ENCODE measurements at regions not wholly inside any gene's neighbourhood (a gene's known extent, or its start where the extent isn't known, plus 50 kb on each side); places are given as distances from the start of the nearest gene placed in this dataset.
"Not testable (repeated sequence)": the region's sequence is repeated elsewhere in the genome, so short reads cannot be mapped to it uniquely, and the experiment has no call there.

DNA sequence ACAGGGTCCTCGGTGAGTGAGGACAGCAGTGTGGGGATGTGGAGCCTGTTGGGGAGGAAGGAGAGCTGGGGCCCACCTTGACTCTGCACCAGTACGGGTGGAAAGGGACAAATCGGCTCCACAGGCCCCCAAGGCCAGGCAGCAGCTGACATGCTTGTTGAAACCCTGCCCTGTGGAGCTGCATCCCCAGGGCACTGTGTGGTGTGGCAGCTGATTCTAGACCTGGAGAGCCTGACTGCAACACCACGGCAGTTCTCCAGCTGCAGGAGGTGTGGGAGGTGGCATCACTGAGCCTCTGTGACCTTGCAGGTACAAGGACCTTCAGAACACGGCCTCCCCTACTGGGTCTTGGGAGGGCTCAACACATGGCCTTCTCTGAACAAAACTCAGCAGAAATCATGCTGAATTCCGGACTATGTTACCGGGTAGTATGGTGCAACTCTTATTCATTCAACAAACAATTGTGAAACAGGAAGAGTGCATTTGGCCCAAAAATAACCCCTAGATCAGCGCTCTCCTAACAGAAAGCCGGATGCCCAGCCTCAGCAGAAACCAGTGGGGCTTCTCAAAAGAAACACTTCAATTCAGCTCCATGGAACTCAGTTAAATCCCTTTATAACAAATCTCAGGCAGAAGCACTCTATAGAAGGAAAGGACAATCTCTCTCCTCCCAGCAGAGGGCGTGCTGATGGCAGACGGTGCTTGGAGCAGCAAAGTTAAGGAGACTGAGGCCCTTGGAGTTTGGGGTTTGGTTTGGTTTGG is 104.4 kb upstream of the SALL3 start:
- ATAC-seq (replicated peaks), result peak; percentile 56
- H3K27ac Mint-ChIP-seq, result no peak overlapping the region

GRCh38 chr18:78875778-78876650 is 103.6 kb upstream of the SALL3 start:
- Mint-ChIP-seq H3K36me3 (ENCODE audit: low read depth) (no peaks in the 10 kb centered on the region), H3K9me3 (no peaks in the 10 kb centered on the region), H3K27me3 (peaks cover 14% of the 10 kb centered on the region), H3K4me3 (no peak overlapping the region), H3K4me1 (no peaks in the 10 kb centered on the region), H3K27ac (no peak overlapping the region)
- no peak for ATAC-seq (replicated peaks)

More for the DNA sequence above, 104.4 kb upstream of the SALL3 start:
- H3K9me3 Mint-ChIP-seq, result no peaks in the 10 kb centered on the region
- H3K4me3 Mint-ChIP-seq, result no peak overlapping the region
- no peaks in the 10 kb centered on the region for H3K4me1 Mint-ChIP-seq
- H3K27me3 Mint-ChIP-seq, result peaks cover 14% of the 10 kb centered on the region
- H3K36me3 Mint-ChIP-seq (ENCODE audit: low read depth), result no peaks in the 10 kb centered on the region

DNA sequence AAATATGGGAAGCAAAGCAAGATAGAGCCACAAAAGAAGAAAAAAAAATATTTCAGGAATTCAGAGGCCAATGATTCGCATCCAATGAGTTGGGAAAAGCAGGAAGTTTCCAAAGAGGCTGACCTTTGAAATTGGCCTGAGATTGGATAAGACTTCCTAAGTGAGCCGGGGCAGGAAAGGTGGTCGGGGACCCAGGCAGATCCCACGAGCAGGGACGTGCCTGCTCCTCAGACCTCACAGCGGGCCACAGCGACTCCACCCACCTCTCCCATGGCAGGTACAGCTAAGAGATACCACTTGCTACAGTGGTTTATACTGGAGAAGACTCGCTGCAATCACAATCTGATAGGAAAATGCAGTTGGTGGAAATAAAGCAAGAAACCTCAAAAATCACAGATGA is 102.8 kb upstream of the SALL3 start:
- Mint-ChIP-seq H3K36me3 (ENCODE audit: low read depth) (no peaks in the 10 kb centered on the region), H3K4me3 (no peak overlapping the region), H3K27ac (no peak overlapping the region), H3K27me3 (peaks cover 17% of the 10 kb centered on the region), H3K4me1 (no peaks in the 10 kb centered on the region), H3K9me3 (no peaks in the 10 kb centered on the region)
- no peak for ATAC-seq (replicated peaks)

- ATAC-seq (replicated peaks), result no peak
Observed at GRCh38 chr18:78878335-78878734, 101.3 kb upstream of the SALL3 start.

DNA sequence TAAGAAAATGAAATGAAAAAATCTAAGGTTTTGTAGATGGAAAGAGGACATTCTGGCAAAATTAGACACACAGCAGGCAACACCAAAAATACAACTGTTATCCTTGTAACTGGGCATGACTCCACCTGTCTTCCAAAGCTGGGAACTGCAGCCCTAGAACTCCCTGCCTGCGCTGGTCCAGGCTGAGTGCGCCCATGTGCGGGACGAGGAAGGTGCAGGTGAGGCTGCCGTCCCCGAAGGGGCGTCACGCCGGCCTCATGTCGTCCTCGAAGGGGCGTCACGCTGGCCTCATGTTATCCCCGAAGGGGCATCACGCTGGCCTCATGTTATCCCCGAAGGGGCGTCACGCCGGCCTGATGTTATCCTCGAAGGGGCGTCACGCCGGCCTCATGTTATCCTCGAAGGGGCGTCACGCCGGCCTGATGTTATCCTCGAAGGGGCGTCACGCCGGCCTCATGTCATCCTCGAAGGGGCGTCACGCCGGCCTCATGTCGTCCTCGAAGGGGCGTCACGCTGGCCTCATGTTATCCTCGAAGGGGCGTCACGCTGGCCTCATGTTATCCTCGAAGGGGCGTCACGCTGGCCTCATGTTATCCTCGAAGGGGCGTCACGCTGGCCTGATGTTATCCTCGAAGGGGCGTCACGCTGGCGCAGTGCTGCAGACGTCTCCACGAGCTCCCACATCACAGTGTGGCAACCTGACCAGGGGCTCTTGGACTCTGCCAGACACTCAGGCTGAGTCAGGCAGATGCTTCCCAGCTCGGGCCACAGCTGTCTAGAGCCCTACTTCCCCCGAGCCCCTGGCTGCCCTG is 100.3 kb upstream of the SALL3 start:
- not testable (repeated sequence) for H3K4me1 Mint-ChIP-seq; H3K27ac Mint-ChIP-seq; H3K4me3 Mint-ChIP-seq; ATAC-seq (replicated peaks); H3K36me3 Mint-ChIP-seq (ENCODE audit: low read depth); H3K9me3 Mint-ChIP-seq
- peaks cover 20% of the 10 kb centered on the region for H3K27me3 Mint-ChIP-seq

More at GRCh38 chr18:78878335-78878734, 101.3 kb upstream of the SALL3 start:
- Mint-ChIP-seq H3K4me1 (no peaks in the 10 kb centered on the region), H3K36me3 (ENCODE audit: low read depth) (no peaks in the 10 kb centered on the region), H3K4me3 (no peak overlapping the region), H3K27me3 (peaks cover 20% of the 10 kb centered on the region), H3K9me3 (no peaks in the 10 kb centered on the region), H3K27ac (no peak overlapping the region)

DNA sequence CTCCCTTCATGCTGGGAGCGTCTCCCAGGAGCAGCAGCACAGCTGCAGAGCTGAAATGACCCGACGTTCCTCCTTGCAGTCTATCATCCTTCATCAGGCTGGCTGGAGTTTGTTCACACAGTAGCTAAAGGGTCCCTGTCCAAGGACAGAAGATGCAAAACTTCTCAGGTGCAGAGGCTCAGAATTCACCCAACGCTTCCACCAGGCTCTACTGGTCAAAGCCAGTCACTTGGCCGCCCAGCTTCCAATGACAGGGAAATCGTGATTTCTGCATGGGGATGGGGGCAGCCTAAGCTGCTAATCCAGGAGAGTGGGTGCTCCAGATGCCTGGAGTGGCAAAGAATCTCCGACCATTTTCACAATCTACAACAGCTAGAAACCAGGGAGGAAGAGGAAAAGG is 97.0 kb upstream of the SALL3 start:
- no peak overlapping the region for H3K27ac Mint-ChIP-seq
- no peak overlapping the region for H3K4me3 Mint-ChIP-seq
- peaks cover 14% of the 10 kb centered on the region for H3K9me3 Mint-ChIP-seq
- H3K36me3 Mint-ChIP-seq (ENCODE audit: low read depth), result no peaks in the 10 kb centered on the region
- ATAC-seq (replicated peaks), result no peak
- peaks cover 16% of the 10 kb centered on the region for H3K27me3 Mint-ChIP-seq
- no peaks in the 10 kb centered on the region for H3K4me1 Mint-ChIP-seq

GRCh38 chr18:78883501-78883900 is 96.1 kb upstream of the SALL3 start:
- peaks cover 15% of the 10 kb centered on the region for H3K27me3 Mint-ChIP-seq
- peaks cover 18% of the 10 kb centered on the region for H3K9me3 Mint-ChIP-seq
- H3K27ac Mint-ChIP-seq, result no peak overlapping the region
- no peak overlapping the region for H3K4me3 Mint-ChIP-seq
- no peak for ATAC-seq (replicated peaks)
- no peaks in the 10 kb centered on the region for H3K36me3 Mint-ChIP-seq (ENCODE audit: low read depth)
- no peaks in the 10 kb centered on the region for H3K4me1 Mint-ChIP-seq

DNA sequence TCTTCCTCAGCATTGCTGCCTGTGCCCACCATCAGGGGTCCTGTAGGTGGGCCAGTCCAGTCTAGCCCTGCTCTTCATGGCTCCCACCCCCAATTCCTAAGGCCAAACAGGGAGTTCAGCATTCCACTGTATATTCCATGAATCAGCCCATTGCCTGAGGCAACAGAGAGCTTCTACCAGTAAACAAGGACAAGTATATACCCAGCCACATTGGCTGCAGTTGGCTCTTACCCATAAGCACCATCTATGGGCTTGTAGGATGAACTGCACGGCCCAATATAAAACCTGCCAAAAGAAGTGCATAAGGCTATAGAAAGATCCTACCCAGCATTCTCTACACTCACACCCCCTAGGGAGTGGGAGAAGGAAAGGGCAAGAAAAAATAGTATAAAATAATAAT is 95.1 kb upstream of the SALL3 start:
- ATAC-seq (replicated peaks), result no peak
- Mint-ChIP-seq H3K27me3 (peaks cover 10% of the 10 kb centered on the region), H3K9me3 (peaks cover 25% of the 10 kb centered on the region), H3K4me3 (no peak overlapping the region), H3K27ac (no peak overlapping the region), H3K36me3 (ENCODE audit: low read depth) (no peaks in the 10 kb centered on the region), H3K4me1 (no peaks in the 10 kb centered on the region)

- H3K4me1 Mint-ChIP-seq, result no peaks in the 10 kb centered on the region
- H3K27me3 Mint-ChIP-seq, result peaks cover 5% of the 10 kb centered on the region
- ATAC-seq (replicated peaks), result no peak
- peaks cover 30% of the 10 kb centered on the region for H3K9me3 Mint-ChIP-seq
- no peak overlapping the region for H3K4me3 Mint-ChIP-seq
- H3K27ac Mint-ChIP-seq, result no peak overlapping the region
- no peaks in the 10 kb centered on the region for H3K36me3 Mint-ChIP-seq (ENCODE audit: low read depth)
Observed at GRCh38 chr18:78889250-78889649, 90.4 kb upstream of the SALL3 start.

GRCh38 chr18:78890388-78890787 is 89.2 kb upstream of the SALL3 start:
- Mint-ChIP-seq H3K27me3 (peaks cover 5% of the 10 kb centered on the region), H3K4me3 (no peak overlapping the region), H3K36me3 (ENCODE audit: low read depth) (no peaks in the 10 kb centered on the region), H3K9me3 (peaks cover 24% of the 10 kb centered on the region), H3K27ac (no peak overlapping the region), H3K4me1 (no peaks in the 10 kb centered on the region)
- no peak for ATAC-seq (replicated peaks)

DNA sequence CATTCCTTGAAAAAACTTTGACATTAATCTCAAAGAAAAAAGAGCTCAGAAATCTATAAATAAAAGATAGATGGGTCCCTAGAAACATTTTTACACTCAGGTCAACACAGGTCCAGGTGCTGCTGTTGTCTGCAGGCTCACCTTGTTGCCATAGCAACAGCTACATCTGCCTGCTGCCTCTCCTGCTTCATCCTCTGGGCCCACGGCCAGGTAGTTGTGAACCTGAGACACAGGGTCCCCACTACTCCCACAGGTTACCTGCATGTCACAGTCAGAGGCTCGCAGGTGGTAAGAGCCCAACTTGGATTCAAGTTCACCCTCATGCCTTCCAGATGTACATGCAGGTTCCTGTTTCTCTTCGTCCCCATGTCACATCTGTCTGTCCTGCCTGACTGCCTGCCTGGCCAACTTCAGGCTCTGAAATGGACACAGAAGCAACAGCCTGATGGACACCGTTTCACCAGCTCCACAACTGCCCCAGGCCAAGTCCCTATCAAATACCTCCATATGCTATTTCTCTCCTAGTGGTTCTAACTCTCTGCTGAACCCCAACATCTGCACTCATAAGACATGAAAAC is 88.3 kb upstream of the SALL3 start:
- no peaks in the 10 kb centered on the region for H3K36me3 Mint-ChIP-seq (ENCODE audit: low read depth)
- H3K9me3 Mint-ChIP-seq, result peaks cover 17% of the 10 kb centered on the region
- H3K27ac Mint-ChIP-seq, result no peak overlapping the region
- no peak overlapping the region for H3K4me3 Mint-ChIP-seq
- no peaks in the 10 kb centered on the region for H3K4me1 Mint-ChIP-seq
- no peak for ATAC-seq (replicated peaks)
- H3K27me3 Mint-ChIP-seq, result peaks cover 5% of the 10 kb centered on the region

DNA sequence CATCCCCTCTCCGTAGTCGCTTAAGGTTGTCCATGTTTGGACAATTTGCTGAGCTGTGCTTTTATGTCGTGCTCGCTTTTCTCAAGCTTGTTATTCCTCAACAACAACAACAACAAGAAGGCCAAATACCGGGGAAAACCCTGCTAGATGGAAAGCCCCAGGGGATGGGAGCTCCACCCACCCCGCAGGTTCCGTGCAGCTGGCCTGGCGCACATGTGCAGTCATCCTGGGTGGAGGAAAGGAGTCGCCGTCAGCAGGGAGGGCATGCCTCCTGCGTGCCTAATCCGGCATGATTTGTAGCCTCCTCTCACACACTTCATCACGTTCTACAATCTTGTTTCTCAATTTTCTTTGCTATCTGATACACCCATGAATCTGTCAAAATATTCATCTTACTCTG is 87.4 kb upstream of the SALL3 start:
- H3K27ac Mint-ChIP-seq, result no peak overlapping the region
- peaks cover 17% of the 10 kb centered on the region for H3K9me3 Mint-ChIP-seq
- no peaks in the 10 kb centered on the region for H3K36me3 Mint-ChIP-seq (ENCODE audit: low read depth)
- ATAC-seq (replicated peaks), result no peak
- H3K27me3 Mint-ChIP-seq, result peaks cover 5% of the 10 kb centered on the region
- H3K4me1 Mint-ChIP-seq, result no peaks in the 10 kb centered on the region
- H3K4me3 Mint-ChIP-seq, result no peak overlapping the region

DNA sequence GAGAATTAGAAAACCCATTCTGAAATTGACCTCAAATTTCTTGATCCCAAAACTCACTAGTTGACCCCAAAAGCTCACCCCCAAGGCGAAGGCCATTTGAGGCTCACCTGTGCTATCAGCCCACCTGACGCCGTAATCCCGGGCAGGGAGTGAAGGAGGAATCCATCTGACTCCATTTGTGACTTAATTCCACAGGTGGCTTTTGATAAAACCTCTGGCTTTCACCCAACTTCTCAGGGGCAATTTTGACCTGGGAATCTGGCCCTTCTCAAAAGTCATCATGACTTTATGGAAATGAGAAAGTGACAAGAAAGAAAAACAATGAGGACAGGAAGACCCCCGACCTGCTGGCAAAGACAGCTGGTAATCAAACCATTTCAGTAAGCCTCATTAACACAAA is 86.9 kb upstream of the SALL3 start:
- H3K4me1 Mint-ChIP-seq, result no peaks in the 10 kb centered on the region
- H3K27ac Mint-ChIP-seq, result no peak overlapping the region

More for the DNA sequence above, 86.9 kb upstream of the SALL3 start:
- Mint-ChIP-seq H3K27me3 (peaks cover 5% of the 10 kb centered on the region), H3K36me3 (ENCODE audit: low read depth) (no peaks in the 10 kb centered on the region), H3K9me3 (peaks cover 16% of the 10 kb centered on the region), H3K4me3 (no peak overlapping the region)
- ATAC-seq (replicated peaks), result no peak

All from activated T-helper 17 cell treated with anti-CD3 and anti-CD28 coated beads, Interleukin-2, amount 50 U/mL, for 72 hours (primary cell).